ENCODE measurements at regions not wholly inside any gene's neighbourhood (a gene's known extent, or its start where the extent isn't known, plus 50 kb on each side); places are given as distances from the start of the nearest gene placed in this dataset.
"Not testable (repeated sequence)": the region's sequence is repeated elsewhere in the genome, so short reads cannot be mapped to it uniquely, and the experiment has no call there.

- CTCF ChIA-PET, result interaction anchor here (1.0 kb wide), 1 partner anchor 18 kb away, joined by 4 read pairs; no protein-coding TSS in a partner anchor
- POLR2A ChIA-PET, result no interaction called here
Measured at GRCh38 chr12:54719691-54720090, 71.5 kb upstream of the DCD start.

GRCh38 chr12:54716261-54716660 is 68.1 kb upstream of the DCD start:
- ChIA-PET POLR2A (no interaction called here), CTCF (interaction anchor here (1.1 kb wide), 1 partner anchor 434 kb away, joined by 3 read pairs; no protein-coding TSS in a partner anchor)

GRCh38 chr12:54713876-54714275 is 65.7 kb upstream of the DCD start:
- CTCF ChIA-PET, result interaction anchor here (1.2 kb wide), 1 partner anchor 12 kb away, joined by 4 read pairs; no protein-coding TSS in a partner anchor
- POLR2A ChIA-PET, result not testable (repeated sequence)

- POLR2A ChIA-PET, result no interaction called here
Measured at GRCh38 chr12:54711669-54712068, 63.5 kb upstream of the DCD start.

GRCh38 chr12:54708826-54709225 is 60.7 kb upstream of the DCD start:
- ChIA-PET CTCF (no interaction called here), POLR2A (no interaction called here)

More at GRCh38 chr12:54711669-54712068, 63.5 kb upstream of the DCD start:
- CTCF ChIA-PET, result no interaction called here

- ChIA-PET CTCF (no interaction called here), POLR2A (no interaction called here)
Measured at GRCh38 chr12:54704202-54704601, 56.0 kb upstream of the DCD start.

GRCh38 chr12:54701940-54702592 is 53.9 kb upstream of the DCD start:
- ChIA-PET CTCF (interaction anchor here (1.0 to 2.2 kb wide), 5 partner anchors 11 to 370 kb away, joined by 4 to 8 read pairs (median 5); no protein-coding TSS in a partner anchor), POLR2A (interaction anchor here (0.7 kb wide), 1 partner anchor 35 kb away, joined by 3 read pairs; no protein-coding TSS in a partner anchor)

- ChIA-PET CTCF (interaction anchor here (1.1 to 2.2 kb wide), 2 partner anchors 121 to 292 kb away, joined by 4 to 8 read pairs; no protein-coding TSS in a partner anchor), POLR2A (no interaction called here)
Measured at GRCh38 chr12:54700849-54701248, 52.7 kb upstream of the DCD start.

- POLR2A ChIA-PET, result no interaction called here
Measured at GRCh38 chr12:54700301-54700700, 52.1 kb upstream of the DCD start.

More at GRCh38 chr12:54700301-54700700, 52.1 kb upstream of the DCD start:
- CTCF ChIA-PET, result no interaction called here

Data from activated CD8-positive, alpha-beta memory T cell treated with anti-CD3 and anti-CD28 coated beads for 36 hours (primary cell).